Osteocyte (in vitro differentiated cells): ENCODE measurements at regions not wholly inside any gene's neighbourhood (a gene's known extent, or its start where the extent isn't known, plus 50 kb on each side); places are given as distances from the start of the nearest gene placed in this dataset.

ENCODE experiments used
- DNase-seq: peaks from one replicate; pipeline ENCODE4 v3.0.0; 2021; ENCODE audit warnings: mixed read lengths; ENCODE audit not compliant: unreplicated experiment; ENCODE audit errors: extremely low spot score
- H3K27ac Mint-ChIP-seq: one replicate; pipeline ENCODE4 v1.8.0; 2021; ENCODE audit warnings: mild to moderate bottlenecking, mixed read lengths; ENCODE audit not compliant: unreplicated experiment
- H3K27me3 Mint-ChIP-seq: one replicate; pipeline ENCODE4 v1.8.0; 2021; ENCODE audit warnings: mixed read lengths; ENCODE audit not compliant: unreplicated experiment
- H3K36me3 Mint-ChIP-seq: one replicate; pipeline ENCODE4 v1.8.0; 2021; ENCODE audit warnings: mixed read lengths; ENCODE audit not compliant: unreplicated experiment
- H3K4me1 Mint-ChIP-seq: one replicate; pipeline ENCODE4 v1.8.0; 2021; ENCODE audit warnings: mixed read lengths; ENCODE audit not compliant: unreplicated experiment
- H3K4me3 Mint-ChIP-seq: one replicate; pipeline ENCODE4 v1.8.0; 2021; ENCODE audit warnings: mild to moderate bottlenecking, moderate library complexity, mixed read lengths; ENCODE audit not compliant: unreplicated experiment
- H3K9me3 Mint-ChIP-seq: one replicate; pipeline ENCODE4 v1.8.0; 2021; ENCODE audit warnings: mixed read lengths; ENCODE audit not compliant: unreplicated experiment
- CTCF ChIP-seq: fragments of 200-600 bp; sonication (generic); IDR thresholded peaks from 2 replicates; pipeline ENCODE4 v1.5.0; 2021; ENCODE audit warnings: antibody characterized with exemption, mild to moderate bottlenecking, moderate library complexity

GRCh38 chr3:8290611-8291010 lies 211.0 kb upstream of the LMCD1 start:
- no peaks in the 10 kb centered on the region for H3K9me3 Mint-ChIP-seq
- TF ChIP-seq CTCF, result no peak
- no peak overlapping the region for H3K27ac Mint-ChIP-seq
- no peaks in the 10 kb centered on the region for H3K4me1 Mint-ChIP-seq
- H3K4me3 Mint-ChIP-seq, result no peak overlapping the region
- DNase-seq, result no peak
- H3K36me3 Mint-ChIP-seq, result no peaks in the 10 kb centered on the region
- peaks cover 10% of the 10 kb centered on the region for H3K27me3 Mint-ChIP-seq

GRCh38 chr3:8296461-8296860 lies 205.2 kb upstream of the LMCD1 start:
- no peak for DNase-seq
- Mint-ChIP-seq H3K27me3 (peaks cover 10% of the 10 kb centered on the region), H3K4me1 (no peaks in the 10 kb centered on the region), H3K36me3 (no peaks in the 10 kb centered on the region), H3K4me3 (no peak overlapping the region), H3K9me3 (no peaks in the 10 kb centered on the region), H3K27ac (no peak overlapping the region)
- TF ChIP-seq CTCF, result no peak

- Mint-ChIP-seq H3K4me1 (peaks cover 3% of the 10 kb centered on the region), H3K27ac (no peak overlapping the region), H3K27me3 (peaks cover 10% of the 10 kb centered on the region), H3K36me3 (no peaks in the 10 kb centered on the region), H3K4me3 (no peak overlapping the region), H3K9me3 (no peaks in the 10 kb centered on the region)
- no peak for TF ChIP-seq CTCF
- DNase-seq, result no peak
Measured at GRCh38 chr3:8298021-8298954, 203.3 kb upstream of the LMCD1 start.

GRCh38 chr3:8301977-8302735 lies 199.5 kb upstream of the LMCD1 start:
- no peaks in the 10 kb centered on the region for H3K36me3 Mint-ChIP-seq
- H3K4me3 Mint-ChIP-seq, result no peak overlapping the region
- no peaks in the 10 kb centered on the region for H3K27me3 Mint-ChIP-seq
- peaks cover 3% of the 10 kb centered on the region for H3K4me1 Mint-ChIP-seq
- no peak for DNase-seq
- TF ChIP-seq CTCF, result peak; percentile 79
- no peak overlapping the region for H3K27ac Mint-ChIP-seq
- no peaks in the 10 kb centered on the region for H3K9me3 Mint-ChIP-seq

- no peak overlapping the region for H3K4me3 Mint-ChIP-seq
- no peaks in the 10 kb centered on the region for H3K36me3 Mint-ChIP-seq
- H3K9me3 Mint-ChIP-seq, result no peaks in the 10 kb centered on the region
- H3K4me1 Mint-ChIP-seq, result peaks cover 3% of the 10 kb centered on the region
- no peak for DNase-seq
- TF ChIP-seq CTCF, result no peak
- H3K27ac Mint-ChIP-seq, result no peak overlapping the region
- H3K27me3 Mint-ChIP-seq, result no peaks in the 10 kb centered on the region
Measured at GRCh38 chr3:8303466-8303865, 198.2 kb upstream of the LMCD1 start.
